BLaER1 (cell line): ENCODE measurements at regions not wholly inside any gene's neighbourhood (a gene's known extent, or its start where the extent isn't known, plus 50 kb on each side); places are given as distances from the start of the nearest gene placed in this dataset.

Source experiments
- H3K27ac ChIP-seq: shearing (Covaris generic); formaldehyde crosslinking; 2 replicates; pipeline ENCODE4 v1.8.1; 2022
- H3K27me3 ChIP-seq: shearing (Covaris generic); formaldehyde crosslinking; 2 replicates; pipeline ENCODE4 v1.8.1; 2022
- H3K36me3 ChIP-seq: shearing (Covaris generic); formaldehyde crosslinking; 2 replicates; pipeline ENCODE4 v1.8.1; 2022
- H3K4me1 ChIP-seq: shearing (Covaris generic); formaldehyde crosslinking; 2 replicates; pipeline ENCODE4 v1.8.1; 2022
- H3K4me2 ChIP-seq: shearing (Covaris generic); formaldehyde crosslinking; 2 replicates; pipeline ENCODE4 v1.8.1; 2022
- H3K4me3 ChIP-seq: shearing (Covaris generic); formaldehyde crosslinking; 2 replicates; pipeline ENCODE4 v1.8.1; 2022
- H3K9ac ChIP-seq: shearing (Covaris generic); formaldehyde crosslinking; 2 replicates; pipeline ENCODE4 v1.8.1; 2022
- H3K9me3 ChIP-seq: shearing (Covaris generic); formaldehyde crosslinking; 2 replicates; pipeline ENCODE4 v1.8.1; 2022
- H4K20me1 ChIP-seq: shearing (Covaris generic); formaldehyde crosslinking; 2 replicates; pipeline ENCODE4 v1.8.1; 2022
- Cebpa-rat ChIP-seq: shearing (Covaris generic); IDR thresholded peaks from 2 replicates; pipeline ENCODE4 v1.8.1; 2022

DNA sequence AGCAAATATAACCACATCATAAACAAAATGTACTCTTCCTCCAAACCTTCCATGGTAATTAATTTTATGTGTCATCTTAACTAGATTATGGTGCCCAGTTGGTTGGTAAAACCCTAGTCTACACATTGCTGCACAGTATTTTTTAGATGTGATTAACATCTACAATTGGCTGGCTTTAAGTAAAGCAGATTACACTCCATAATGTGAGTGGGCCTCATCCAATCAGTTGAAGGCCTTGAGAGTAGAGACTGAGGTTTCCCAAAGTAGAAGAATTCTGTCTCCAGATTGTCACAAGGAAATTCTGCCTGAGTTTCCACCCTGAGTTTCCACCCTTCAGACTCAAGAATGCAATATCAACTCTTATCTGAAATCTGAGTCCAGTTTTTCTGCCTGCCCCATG, 128.4 kb upstream of the USP25 start:
- H3K36me3 ChIP-seq = no peaks in the 10 kb centered on the region
- no peak overlapping the region for H3K9ac ChIP-seq
- no peaks in the 10 kb centered on the region for H3K27me3 ChIP-seq
- no peak overlapping the region for H3K27ac ChIP-seq
- no peaks in the 10 kb centered on the region for H3K9me3 ChIP-seq
- no peaks in the 10 kb centered on the region for H3K4me1 ChIP-seq
- H3K4me3 ChIP-seq = no peak overlapping the region
- H4K20me1 ChIP-seq = no peaks in the 10 kb centered on the region
- no peak for TF ChIP-seq Cebpa-rat
- no peak overlapping the region for H3K4me2 ChIP-seq

DNA sequence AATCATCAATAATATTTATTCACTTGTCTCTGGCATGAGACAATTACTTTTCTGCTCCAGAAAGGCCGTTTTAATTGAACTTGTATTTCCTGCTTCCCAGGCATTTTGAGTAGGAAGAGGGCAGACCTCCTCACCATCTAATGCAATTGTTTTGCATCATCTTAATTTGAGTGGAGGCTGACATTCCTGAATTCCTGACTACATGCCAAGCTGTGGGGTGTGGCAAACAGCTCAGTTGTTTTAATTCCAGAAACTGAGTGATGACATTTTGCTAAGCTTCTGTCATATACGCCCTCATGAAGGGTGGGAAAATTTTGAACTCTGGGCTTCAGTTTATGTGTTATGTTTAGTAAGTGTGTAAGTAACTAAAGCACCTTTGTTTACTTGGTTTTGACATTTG, 125.4 kb upstream of the USP25 start:
- no peak overlapping the region for H3K27ac ChIP-seq

DNA sequence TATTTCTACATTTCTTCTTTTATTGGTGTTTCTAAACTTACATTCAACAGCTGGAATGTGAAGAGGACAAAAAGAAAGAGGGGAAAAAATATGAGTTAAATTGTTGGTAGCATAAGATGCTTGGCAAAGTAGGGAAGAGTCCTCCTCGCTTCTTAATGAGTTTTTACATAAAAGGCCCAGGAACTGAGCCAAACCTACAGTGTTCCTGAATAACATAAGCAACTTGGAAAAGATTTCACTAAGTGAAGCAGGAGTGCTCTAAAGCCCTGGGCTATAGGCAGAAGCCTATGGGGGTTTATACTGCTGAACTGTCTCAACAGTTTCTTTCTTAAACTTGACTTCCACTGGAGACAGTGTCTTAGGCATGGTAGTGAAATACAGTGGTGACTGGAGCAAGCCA, 115.0 kb upstream of the USP25 start:
- H3K4me3 ChIP-seq = no peak overlapping the region
- H3K9ac ChIP-seq = no peak overlapping the region
- no peaks in the 10 kb centered on the region for H4K20me1 ChIP-seq
- no peaks in the 10 kb centered on the region for H3K36me3 ChIP-seq
- no peak overlapping the region for H3K4me2 ChIP-seq
- no peaks in the 10 kb centered on the region for H3K27me3 ChIP-seq
- no peak for TF ChIP-seq Cebpa-rat
- no peaks in the 10 kb centered on the region for H3K4me1 ChIP-seq
- no peak overlapping the region for H3K27ac ChIP-seq
- no peaks in the 10 kb centered on the region for H3K9me3 ChIP-seq

More for the DNA sequence above, 125.4 kb upstream of the USP25 start:
- Histone ChIP-seq H3K4me2 (no peak overlapping the region), H3K9ac (no peak overlapping the region), H3K4me1 (no peaks in the 10 kb centered on the region), H4K20me1 (no peaks in the 10 kb centered on the region), H3K4me3 (no peak overlapping the region), H3K9me3 (no peaks in the 10 kb centered on the region), H3K27me3 (no peaks in the 10 kb centered on the region), H3K36me3 (no peaks in the 10 kb centered on the region)
- TF ChIP-seq Cebpa-rat = no peak

DNA sequence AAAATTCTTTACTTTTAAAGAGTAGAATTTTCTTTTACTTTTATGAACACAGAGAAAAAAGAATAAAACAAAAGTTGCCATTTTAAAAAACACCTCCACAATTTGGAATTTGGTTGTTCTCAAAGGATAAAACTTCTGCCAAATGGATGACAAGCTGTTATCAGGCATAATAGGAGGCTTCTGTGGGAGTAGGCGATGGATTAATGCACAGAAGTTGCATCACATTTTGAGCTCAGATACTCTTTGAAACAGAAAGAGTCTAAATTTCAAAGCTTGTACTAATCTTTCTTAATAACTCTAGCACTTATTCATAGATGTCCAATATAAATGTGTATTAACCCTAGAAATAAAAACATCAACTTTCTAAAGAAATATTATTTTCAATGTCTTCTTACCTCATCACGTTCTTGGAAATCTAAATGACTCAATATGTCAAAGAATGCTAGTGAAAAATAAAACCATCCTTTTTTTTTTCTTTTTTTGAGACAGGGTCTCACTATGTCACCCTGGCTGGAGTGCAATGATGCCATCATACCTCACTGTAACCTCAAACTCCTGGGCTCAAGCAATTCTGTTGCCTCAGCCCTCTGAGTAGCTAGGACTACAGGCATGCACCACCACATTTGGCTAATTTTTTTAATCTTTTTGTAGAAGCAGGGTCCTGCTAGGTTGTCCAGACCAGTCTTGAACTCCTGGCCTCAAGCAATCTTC, 112.8 kb upstream of the USP25 start:
- no peaks in the 10 kb centered on the region for H3K4me1 ChIP-seq
- H4K20me1 ChIP-seq = no peaks in the 10 kb centered on the region
- H3K36me3 ChIP-seq = no peaks in the 10 kb centered on the region
- H3K27ac ChIP-seq = no peak overlapping the region
- no peak for TF ChIP-seq Cebpa-rat
- no peak overlapping the region for H3K4me2 ChIP-seq
- H3K9ac ChIP-seq = no peak overlapping the region
- H3K27me3 ChIP-seq = no peaks in the 10 kb centered on the region
- no peak overlapping the region for H3K4me3 ChIP-seq
- no peaks in the 10 kb centered on the region for H3K9me3 ChIP-seq

DNA sequence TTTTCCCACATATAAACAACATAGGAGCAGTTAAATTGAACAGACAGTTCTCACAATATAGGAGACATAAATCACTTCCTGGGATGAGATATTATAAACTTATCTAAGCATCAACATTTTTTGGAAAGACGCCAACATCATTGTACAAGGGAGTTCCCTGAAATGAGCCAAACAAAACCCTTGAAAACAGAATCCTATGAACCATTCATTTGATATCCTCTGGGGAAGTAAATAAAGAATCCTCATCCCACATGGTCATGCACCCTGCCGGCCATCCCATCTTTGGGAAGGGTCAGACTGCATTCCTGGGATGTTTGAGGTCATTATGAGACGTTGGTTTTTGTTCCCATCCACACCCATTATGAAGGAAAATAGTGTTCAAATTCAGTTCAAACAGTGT, 111.8 kb upstream of the USP25 start:
- Histone ChIP-seq H3K9ac (no peak overlapping the region), H4K20me1 (no peaks in the 10 kb centered on the region), H3K4me1 (no peaks in the 10 kb centered on the region), H3K4me2 (no peak overlapping the region), H3K27ac (no peak overlapping the region), H3K9me3 (no peaks in the 10 kb centered on the region), H3K27me3 (no peaks in the 10 kb centered on the region), H3K36me3 (no peaks in the 10 kb centered on the region), H3K4me3 (no peak overlapping the region)
- no peak for TF ChIP-seq Cebpa-rat

DNA sequence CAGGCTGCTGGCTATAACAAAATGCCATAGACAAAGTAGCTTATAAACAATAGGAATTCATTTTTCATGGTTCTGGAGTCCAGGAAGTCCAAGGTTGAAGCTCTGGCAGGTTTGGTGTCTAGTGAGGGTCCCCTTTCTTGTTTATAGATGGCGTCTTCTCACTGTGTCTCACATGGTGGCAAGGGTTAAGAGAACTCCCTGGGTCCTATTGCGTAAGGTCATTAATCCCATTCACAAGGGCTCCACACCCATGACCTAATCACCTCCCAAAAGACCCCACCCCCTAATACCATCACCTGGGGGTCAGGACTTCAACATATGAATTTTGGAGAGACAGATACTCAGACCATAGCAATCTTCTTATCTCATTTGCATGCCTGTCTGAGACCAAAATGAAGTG, 108.9 kb upstream of the USP25 start:
- H3K4me3 ChIP-seq = no peak overlapping the region

DNA sequence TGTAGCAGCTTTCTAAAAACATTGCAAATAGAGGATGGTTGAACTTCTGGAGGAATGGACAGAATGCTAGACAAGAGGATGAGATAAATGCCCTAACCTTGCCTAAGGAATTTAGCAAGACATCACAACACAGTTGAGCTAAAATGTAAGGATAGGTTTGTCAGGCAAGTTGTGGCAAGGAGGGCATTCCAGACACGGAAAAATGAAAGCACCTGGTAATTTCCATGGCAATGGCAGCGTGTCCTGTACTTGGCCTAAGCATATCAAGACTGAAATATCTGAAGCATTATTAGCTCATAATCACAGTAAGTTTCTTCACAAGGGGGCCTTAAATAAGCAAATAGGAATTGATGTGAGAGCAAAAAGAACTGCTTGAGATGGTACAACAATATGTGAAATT, 105.1 kb upstream of the USP25 start:
- no peaks in the 10 kb centered on the region for H3K36me3 ChIP-seq
- H3K9me3 ChIP-seq = no peaks in the 10 kb centered on the region
- no peak overlapping the region for H3K4me2 ChIP-seq
- no peak overlapping the region for H3K9ac ChIP-seq
- H3K27me3 ChIP-seq = no peaks in the 10 kb centered on the region
- H4K20me1 ChIP-seq = no peaks in the 10 kb centered on the region
- TF ChIP-seq Cebpa-rat = no peak
- no peaks in the 10 kb centered on the region for H3K4me1 ChIP-seq
- H3K4me3 ChIP-seq = no peak overlapping the region
- no peak overlapping the region for H3K27ac ChIP-seq

More for the DNA sequence above, 108.9 kb upstream of the USP25 start:
- Histone ChIP-seq H4K20me1 (no peaks in the 10 kb centered on the region), H3K4me2 (no peak overlapping the region), H3K27ac (no peak overlapping the region), H3K9me3 (no peaks in the 10 kb centered on the region), H3K4me1 (no peaks in the 10 kb centered on the region), H3K27me3 (no peaks in the 10 kb centered on the region), H3K9ac (no peak overlapping the region), H3K36me3 (no peaks in the 10 kb centered on the region)
- no peak for TF ChIP-seq Cebpa-rat

DNA sequence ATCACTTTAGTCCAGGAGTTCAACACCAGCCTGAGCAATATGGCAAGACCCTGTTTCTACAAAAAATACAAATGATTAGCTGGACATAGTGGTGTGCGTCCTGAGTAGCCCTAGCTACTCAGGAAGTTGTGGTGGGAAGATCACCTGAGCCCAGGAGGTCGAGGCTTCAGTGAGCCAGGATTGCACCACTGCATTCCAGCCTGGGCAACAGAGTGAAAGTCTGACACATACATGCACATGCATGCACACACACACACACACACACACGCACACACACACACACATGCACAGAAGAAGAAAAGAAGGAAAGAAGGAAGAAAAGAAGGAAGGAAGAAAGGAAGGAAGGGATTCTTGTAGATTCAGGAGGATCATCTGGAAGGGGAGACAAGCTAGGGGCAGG, 104.4 kb upstream of the USP25 start:
- Histone ChIP-seq H3K4me2 (no peak overlapping the region), H3K4me1 (no peaks in the 10 kb centered on the region)

DNA sequence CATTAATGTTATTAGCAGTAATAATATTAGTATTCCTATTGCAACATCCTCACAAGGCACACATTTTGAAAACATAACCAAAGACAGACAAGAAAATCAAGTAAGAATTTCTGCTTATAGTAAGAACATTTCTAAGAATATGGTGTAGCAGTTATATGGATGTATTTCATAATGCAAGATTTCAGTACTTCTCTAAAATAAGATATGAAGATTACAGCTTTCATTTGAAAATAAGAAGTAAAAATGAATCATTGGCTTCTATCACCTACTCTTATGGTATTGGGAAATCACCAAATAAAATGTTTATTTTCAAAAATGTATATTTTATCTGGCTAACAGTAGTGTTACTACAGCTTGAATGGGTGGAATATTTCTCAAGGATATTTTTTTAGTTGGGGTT, 103.8 kb upstream of the USP25 start:
- Histone ChIP-seq H4K20me1 (no peaks in the 10 kb centered on the region), H3K36me3 (no peaks in the 10 kb centered on the region), H3K4me1 (no peaks in the 10 kb centered on the region), H3K4me2 (no peak overlapping the region), H3K27ac (no peak overlapping the region), H3K27me3 (no peaks in the 10 kb centered on the region), H3K4me3 (no peak overlapping the region), H3K9me3 (no peaks in the 10 kb centered on the region), H3K9ac (no peak overlapping the region)
- TF ChIP-seq Cebpa-rat = no peak

More for the DNA sequence above, 104.4 kb upstream of the USP25 start:
- no peak for TF ChIP-seq Cebpa-rat
- Histone ChIP-seq H3K9me3 (no peaks in the 10 kb centered on the region), H3K4me3 (no peak overlapping the region), H3K27ac (no peak overlapping the region), H3K36me3 (no peaks in the 10 kb centered on the region), H3K9ac (no peak overlapping the region), H4K20me1 (no peaks in the 10 kb centered on the region), H3K27me3 (no peaks in the 10 kb centered on the region)

DNA sequence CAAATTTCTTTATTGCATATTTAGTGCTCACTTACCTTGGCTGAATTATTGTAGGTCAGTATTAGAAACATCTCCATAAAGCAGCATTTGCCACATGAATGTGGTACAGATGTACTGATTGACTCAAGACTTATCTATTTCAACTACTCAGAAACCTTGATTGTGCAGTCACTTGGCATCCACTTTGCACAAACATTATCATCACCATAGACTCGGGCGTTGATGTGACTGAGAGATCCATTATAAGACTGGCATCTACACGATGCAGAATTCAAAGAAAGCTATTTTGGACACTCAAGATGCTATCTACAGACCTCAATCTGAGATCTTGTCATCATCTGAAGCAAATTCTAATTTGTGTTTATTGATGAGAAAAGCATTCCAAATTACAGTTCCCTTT, 102.8 kb upstream of the USP25 start:
- H3K4me2 ChIP-seq = no peak overlapping the region
- H3K9ac ChIP-seq = no peak overlapping the region
- H3K4me1 ChIP-seq = no peaks in the 10 kb centered on the region
- H3K36me3 ChIP-seq = no peaks in the 10 kb centered on the region
- H4K20me1 ChIP-seq = no peaks in the 10 kb centered on the region
- no peaks in the 10 kb centered on the region for H3K9me3 ChIP-seq
- no peak for TF ChIP-seq Cebpa-rat
- no peak overlapping the region for H3K4me3 ChIP-seq
- no peaks in the 10 kb centered on the region for H3K27me3 ChIP-seq
- no peak overlapping the region for H3K27ac ChIP-seq

DNA sequence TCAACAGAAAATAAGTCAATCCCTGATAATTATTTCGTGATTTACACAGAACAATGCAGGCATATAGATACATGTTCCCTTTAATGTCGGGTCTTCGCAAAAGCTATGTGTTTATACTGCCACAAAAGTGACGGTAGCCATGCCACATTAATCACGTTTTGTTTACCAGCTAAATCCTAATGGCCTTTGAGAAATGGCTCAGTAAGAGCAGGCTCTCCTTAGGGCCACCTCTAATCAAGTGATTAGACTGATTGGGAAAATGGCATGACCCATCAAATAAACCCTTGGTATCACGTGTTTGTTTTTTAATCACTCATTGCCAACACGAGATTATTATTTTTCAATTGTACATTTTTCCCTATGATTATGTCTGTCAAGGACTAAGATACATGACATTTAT, 102.0 kb upstream of the USP25 start:
- H3K4me2 ChIP-seq = no peak overlapping the region

More for the DNA sequence above, 102.0 kb upstream of the USP25 start:
- Histone ChIP-seq H4K20me1 (no peaks in the 10 kb centered on the region), H3K36me3 (no peaks in the 10 kb centered on the region), H3K4me1 (no peaks in the 10 kb centered on the region), H3K27me3 (no peaks in the 10 kb centered on the region), H3K27ac (no peak overlapping the region), H3K9me3 (no peaks in the 10 kb centered on the region), H3K4me3 (no peak overlapping the region), H3K9ac (no peak overlapping the region)
- TF ChIP-seq Cebpa-rat = no peak
